ENCODE measurements at regions not wholly inside any gene's neighbourhood (a gene's known extent, or its start where the extent isn't known, plus 50 kb on each side); places are given as distances from the start of the nearest gene placed in this dataset.
A peak's percentile ranks its signal among the peaks of the same experiment; 100 is the strongest.

DNA sequence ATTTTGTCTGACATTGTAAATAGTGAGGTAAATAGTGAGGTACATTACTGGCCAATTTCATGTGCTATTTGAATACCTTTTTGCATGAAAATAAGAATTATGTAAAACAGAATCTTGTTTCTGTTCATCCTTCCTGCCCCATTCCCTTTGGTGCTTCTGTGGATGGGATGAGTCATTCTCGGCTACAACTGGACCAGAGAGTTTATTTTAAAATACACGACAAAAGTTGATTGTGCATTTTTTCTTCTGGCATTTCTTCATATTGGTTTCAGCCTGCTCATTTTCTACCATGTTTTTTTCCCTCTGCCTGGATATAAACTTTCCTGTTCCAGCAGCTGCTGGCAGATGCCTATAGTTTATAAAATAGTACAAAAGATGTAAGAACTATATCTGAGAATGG, 107.5 kb downstream of the CYSLTR2 start:
- H3K4me3 ChIP-seq (ENCODE audit: low read depth, low read length), result no peak overlapping the region
- no peak for DNase-seq (ENCODE audit: low read depth)
- TF ChIP-seq, protein P1, sequence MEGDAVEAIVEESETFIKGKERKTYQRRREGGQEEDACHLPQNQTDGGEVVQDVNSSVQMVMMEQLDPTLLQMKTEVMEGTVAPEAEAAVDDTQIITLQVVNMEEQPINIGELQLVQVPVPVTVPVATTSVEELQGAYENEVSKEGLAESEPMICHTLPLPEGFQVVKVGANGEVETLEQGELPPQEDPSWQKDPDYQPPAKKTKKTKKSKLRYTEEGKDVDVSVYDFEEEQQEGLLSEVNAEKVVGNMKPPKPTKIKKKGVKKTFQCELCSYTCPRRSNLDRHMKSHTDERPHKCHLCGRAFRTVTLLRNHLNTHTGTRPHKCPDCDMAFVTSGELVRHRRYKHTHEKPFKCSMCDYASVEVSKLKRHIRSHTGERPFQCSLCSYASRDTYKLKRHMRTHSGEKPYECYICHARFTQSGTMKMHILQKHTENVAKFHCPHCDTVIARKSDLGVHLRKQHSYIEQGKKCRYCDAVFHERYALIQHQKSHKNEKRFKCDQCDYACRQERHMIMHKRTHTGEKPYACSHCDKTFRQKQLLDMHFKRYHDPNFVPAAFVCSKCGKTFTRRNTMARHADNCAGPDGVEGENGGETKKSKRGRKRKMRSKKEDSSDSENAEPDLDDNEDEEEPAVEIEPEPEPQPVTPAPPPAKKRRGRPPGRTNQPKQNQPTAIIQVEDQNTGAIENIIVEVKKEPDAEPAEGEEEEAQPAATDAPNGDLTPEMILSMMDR (conservative IDR thresholded peaks at IDR 0.05; ENCODE audit: low read depth, low read length), result no peak

DNA sequence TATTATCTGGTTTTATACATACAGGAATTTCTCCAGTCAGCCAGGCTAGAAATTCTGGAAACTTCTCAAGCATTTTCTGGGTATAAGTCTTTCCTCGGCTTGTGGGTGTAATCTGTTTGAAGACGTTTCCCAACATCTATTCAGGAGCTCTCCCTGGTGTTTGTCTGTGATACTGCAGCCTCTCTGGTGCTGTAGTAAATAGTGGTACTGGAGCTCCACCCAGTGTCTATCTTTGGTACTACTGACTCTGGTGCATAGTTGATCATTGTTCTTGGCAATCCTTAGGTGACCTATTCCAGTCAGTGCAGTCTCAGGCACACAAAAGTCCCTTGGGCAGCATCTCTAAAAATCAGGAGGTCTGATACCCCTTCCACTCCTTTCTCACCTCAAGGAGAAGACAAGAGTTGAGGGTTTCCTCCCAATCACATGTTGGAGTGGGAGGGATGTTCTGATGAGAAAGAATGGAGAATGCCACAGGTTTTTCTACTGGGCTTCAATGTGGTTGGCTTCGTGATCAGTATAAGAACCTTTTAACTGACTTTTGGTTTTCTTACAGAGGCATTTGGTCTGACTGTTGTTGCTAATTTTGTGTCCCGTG, 115.5 kb downstream of the CYSLTR2 start:
- TF ChIP-seq, protein P1 (conservative IDR thresholded peaks at IDR 0.05; ENCODE audit: low read depth, low read length), result peak; percentile 100
- no peak overlapping the region for H3K4me3 ChIP-seq (ENCODE audit: low read depth, low read length)
- peak; percentile 77 for DNase-seq (ENCODE audit: low read depth)

DNA sequence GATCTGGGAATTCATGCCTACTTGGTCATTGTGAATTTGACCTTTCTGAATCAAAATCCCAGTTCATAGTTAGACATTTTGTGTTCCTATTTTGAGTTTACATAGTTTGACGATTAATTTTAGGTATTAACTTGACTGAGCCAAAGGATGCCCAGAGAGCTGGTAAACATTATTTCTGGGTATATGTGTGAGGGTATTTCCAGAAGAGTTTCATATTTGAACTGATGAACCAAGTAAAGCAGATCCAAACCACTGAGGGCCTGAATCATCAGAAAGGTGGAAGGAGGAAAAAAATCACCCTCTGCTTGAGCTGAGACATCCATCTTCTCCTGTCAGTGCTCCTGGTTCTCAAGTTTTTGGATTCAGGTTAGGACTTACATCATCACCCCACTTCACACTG, 116.6 kb downstream of the CYSLTR2 start:
- TF ChIP-seq, protein P1 (conservative IDR thresholded peaks at IDR 0.05; ENCODE audit: low read depth, low read length), result no peak
- no peak overlapping the region for H3K4me3 ChIP-seq (ENCODE audit: low read depth, low read length)
- no peak for DNase-seq (ENCODE audit: low read depth)

DNA sequence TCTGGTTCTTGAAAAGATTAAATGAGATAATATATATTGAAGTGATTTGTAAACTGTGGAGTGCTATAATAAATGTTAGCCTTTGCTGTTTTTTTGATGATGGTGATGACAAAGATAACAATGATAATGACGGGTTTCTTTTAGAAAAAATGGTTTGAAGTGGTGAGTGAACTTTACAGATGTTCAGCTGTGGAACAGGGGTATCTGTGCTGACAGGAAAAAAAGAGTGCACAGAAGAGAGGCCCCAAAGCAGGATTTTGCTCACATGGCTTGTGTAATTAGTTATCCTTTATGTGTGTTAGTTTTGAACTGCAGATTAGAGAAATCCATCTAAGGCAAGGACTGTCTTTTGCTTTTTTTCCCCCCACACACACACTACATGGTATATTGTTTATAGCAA, 119.2 kb downstream of the CYSLTR2 start:
- TF ChIP-seq, protein P1 (conservative IDR thresholded peaks at IDR 0.05; ENCODE audit: low read depth, low read length), result no peak
- DNase-seq (ENCODE audit: low read depth), result no peak
- no peak overlapping the region for H3K4me3 ChIP-seq (ENCODE audit: low read depth, low read length)

DNA sequence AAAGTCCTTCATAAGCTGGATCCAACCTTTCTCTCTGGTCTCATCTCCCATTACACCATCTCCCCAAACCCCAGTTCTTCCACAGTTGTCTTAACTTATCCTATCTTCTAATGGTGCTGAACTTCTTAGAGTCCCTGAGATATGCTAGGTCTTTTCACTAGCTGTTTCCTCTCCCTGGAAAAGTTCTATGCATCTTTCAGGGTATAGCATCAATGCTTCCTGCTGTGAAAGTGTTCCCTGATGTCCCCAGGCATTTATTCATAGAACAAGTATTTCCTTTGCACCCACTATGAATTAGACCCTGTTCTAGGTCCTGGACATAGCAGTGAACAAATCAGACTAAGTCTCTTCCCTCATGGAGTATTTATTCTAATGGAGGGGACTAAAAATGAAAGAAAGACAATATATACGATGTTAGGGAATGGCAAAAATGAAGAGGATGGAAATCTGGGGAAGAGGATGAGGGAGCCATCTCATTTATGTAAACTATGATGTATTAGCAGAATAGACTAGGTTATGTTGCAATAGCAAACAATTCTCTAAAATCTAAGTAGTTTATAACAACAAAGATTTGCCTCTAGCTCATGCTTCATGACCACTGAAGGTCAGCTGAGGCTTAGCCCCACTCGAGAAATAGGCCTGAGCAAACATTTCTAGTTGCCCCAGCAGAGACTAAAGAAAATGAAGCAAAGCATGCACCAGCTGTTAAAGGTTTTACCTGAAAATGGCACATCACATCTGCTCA, 120.0 kb downstream of the CYSLTR2 start:
- DNase-seq (ENCODE audit: low read depth), result no peak
- TF ChIP-seq, protein P1 (conservative IDR thresholded peaks at IDR 0.05; ENCODE audit: low read depth, low read length), result no peak

DNA sequence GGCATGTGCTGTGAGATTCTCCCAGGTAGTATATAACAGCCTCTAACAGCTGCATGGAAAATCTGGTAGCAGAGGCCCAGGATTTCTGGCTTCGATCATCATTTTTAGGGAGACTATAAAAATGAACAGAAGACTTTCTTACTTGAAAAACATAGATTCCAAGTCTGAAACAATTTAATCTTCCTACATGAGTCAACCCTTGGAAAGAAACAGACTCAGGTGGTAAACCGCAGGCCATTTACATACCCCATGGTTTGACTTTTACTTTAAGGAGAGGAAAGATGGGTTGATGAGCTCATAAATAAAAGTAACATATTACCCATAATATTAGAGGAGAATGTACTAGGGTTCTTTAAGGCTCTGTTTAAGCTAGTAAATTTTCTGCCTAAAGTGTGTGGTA, 121.6 kb downstream of the CYSLTR2 start:
- TF ChIP-seq, protein P1 (conservative IDR thresholded peaks at IDR 0.05; ENCODE audit: low read depth, low read length), result no peak
- H3K4me3 ChIP-seq (ENCODE audit: low read depth, low read length), result no peak overlapping the region
- DNase-seq (ENCODE audit: low read depth), result no peak

More for the DNA sequence above, 120.0 kb downstream of the CYSLTR2 start:
- H3K4me3 ChIP-seq (ENCODE audit: low read depth, low read length), result no peak overlapping the region

DNA sequence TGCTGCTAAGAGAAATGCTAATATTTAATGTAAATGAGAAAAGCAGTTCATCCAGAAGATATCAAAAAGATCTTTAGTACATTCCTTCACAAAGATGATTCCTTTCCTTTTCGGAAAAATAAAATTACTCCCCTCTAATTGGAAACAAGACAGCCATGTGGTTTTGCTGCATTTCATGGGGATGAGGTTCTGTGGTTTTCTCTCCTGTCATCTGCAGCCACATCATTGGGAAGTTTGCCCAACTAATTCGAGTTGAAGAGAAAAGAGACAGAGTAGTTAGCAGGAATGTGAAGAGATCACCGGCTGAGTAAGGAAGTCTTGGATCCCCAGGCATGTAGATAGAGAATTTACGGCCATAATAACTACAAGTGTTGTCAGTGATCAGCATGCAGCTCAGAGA, 122.1 kb downstream of the CYSLTR2 start:
- DNase-seq (ENCODE audit: low read depth), result peak; percentile 78
- H3K4me3 ChIP-seq (ENCODE audit: low read depth, low read length), result no peak overlapping the region
- TF ChIP-seq, protein P1 (conservative IDR thresholded peaks at IDR 0.05; ENCODE audit: low read depth, low read length), result no peak

Data from epithelial cell of proximal tubule (primary cell).